ENCODE measurements at regions not wholly inside any gene's neighbourhood (a gene's known extent, or its start where the extent isn't known, plus 50 kb on each side); places are given as distances from the start of the nearest gene placed in this dataset.
A peak's percentile ranks its signal among the peaks of the same experiment; 100 is the strongest.

DNA sequence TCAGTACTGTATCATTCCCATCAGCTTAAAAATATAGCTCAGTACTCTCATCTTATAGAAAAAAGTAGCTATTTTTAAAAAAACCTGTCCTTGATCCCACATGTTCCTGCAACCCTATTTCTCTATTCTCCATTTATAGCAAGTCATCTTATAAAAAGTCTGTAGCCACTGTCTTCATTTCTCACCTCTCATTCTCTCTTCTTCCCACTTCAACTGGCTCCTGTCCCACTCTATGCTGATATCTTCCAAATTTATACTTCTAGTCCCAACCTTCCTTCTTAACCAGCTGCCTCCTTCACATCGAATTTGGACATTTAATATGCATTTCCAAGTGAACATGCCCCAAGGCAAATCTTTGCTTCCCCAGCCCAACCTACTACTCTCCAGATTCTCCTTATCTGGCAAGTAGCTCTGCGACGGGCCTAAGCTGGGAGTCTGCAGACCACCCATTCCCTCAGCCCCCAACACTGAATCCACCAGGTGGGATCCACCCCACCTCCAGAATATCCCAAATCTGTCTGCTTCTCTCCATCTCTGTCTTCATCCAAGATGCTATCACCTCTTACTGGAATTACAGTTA, 52.0 kb upstream of the TANC2 start:
- DNase-seq (ENCODE audit: low read depth), result no peak

DNA sequence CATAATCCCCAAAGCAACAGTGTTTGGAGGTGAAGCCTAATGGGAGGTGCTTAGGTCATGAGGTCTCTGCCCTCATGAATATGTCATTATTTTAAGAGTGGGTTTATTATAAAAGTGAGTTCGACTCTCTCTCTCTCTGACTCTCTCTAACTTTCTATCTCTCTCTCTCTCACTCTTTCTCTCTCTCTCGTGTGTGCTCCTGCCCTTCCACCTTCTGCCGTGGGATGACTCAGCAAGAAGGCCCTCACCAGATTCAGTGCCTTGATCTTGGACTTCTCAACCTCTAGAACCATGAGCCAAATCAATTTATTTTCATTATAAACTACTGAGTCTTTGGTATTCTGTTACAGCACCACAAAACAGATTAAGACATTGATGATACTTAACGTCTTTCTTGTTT, 53.7 kb upstream of the TANC2 start:
- DNase-seq (ENCODE audit: low read depth), result no peak

DNA sequence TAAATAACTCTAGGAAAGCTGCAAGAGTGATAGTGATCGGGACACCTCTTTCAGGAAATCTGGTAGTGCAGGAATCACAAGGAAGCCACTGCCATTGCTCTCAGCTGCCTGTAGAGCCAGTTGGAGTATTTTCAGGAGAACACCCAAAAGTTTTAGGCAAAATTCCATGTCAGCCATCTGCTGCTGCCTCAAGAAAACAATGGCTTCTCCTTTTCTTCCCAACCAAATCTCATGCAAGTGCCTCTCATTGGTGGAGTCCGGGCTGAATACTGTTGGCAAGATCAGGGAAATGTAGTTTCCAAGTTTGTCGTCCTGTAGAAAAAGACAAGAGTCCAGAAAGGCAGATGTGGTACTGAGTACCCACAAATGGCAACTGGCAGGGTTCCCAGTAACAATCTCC, 54.9 kb upstream of the TANC2 start:
- DNase-seq (ENCODE audit: low read depth), result no peak

DNA sequence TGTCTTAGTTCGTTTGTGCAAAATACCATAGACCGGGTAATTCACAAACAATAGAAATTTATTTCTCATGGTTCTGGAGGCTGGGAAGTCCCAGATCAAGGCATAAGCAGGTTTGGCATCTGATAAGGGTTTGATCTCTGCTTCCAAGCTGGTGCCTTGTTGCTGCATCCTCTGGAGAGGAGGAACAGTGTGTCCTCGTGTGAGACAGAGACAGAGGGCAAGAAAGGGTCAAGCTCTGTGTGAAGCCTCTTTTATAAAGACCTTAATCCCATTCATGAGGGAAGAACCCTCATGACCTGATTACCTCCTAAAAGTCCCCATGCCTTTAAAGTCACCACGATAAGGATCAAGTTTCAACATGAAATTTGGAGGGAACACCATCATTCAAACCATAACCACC, 55.8 kb upstream of the TANC2 start:
- DNase-seq (ENCODE audit: low read depth), result no peak

DNA sequence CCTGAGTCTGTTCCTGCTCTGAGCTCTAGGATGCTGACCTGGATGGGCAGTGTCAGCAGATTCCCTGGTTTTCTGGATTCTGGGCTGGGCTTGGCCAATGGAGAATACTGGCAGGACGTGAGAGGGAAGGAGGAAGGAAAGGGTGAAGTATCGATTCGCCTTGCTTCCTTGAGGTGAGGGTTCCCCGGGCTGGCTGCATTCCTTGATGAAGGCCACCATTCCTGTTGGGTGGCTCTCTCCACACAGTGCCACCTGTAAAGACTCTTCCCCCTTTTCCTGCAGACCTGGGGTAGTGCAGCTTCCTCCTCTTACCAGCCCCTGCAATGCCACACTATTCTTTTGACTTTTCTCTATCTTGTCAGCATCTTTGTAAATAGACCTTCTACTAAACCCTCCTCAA, 58.1 kb upstream of the TANC2 start:
- DNase-seq (ENCODE audit: low read depth), result no peak

DNA sequence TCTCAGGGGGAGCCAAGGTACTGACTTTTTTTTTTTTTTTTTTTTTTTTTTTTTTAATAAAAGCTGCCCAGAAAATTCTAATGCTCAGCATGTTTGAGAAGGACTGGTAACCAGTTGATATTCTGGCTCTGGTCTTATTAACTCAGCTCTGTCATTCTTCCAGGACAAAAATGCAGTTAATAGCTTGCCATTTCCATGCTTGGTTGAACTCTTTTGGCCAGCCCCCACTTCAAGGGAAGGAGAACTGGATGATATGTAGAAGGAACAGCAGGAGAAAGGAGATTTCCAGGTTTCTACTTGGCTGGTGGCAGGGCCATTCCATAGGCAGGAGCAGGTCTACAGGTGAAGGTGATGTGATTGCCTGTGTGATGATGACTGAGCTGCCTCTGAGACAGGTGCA, 59.2 kb upstream of the TANC2 start:
- peak; percentile 67 for DNase-seq (ENCODE audit: low read depth)

DNA sequence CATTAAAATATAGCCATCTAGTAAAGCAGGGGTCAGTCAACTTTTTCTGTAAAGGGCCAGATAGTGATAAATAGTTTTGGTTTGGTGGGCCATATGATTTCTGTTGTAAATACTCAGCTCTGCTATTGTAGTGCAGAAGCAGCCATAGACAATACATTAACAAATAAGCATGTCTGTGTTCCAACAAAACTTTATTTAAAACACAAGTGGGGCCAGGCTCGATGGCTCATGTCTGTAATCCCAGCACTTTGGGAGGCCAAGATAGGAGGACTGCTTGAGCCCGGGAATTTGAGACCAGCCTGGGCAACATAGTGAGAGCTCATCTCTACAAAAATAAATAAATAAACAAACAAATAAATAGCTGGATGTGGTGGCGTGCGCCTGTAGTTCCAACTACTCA, 60.8 kb upstream of the TANC2 start:
- DNase-seq (ENCODE audit: low read depth), result no peak

DNA sequence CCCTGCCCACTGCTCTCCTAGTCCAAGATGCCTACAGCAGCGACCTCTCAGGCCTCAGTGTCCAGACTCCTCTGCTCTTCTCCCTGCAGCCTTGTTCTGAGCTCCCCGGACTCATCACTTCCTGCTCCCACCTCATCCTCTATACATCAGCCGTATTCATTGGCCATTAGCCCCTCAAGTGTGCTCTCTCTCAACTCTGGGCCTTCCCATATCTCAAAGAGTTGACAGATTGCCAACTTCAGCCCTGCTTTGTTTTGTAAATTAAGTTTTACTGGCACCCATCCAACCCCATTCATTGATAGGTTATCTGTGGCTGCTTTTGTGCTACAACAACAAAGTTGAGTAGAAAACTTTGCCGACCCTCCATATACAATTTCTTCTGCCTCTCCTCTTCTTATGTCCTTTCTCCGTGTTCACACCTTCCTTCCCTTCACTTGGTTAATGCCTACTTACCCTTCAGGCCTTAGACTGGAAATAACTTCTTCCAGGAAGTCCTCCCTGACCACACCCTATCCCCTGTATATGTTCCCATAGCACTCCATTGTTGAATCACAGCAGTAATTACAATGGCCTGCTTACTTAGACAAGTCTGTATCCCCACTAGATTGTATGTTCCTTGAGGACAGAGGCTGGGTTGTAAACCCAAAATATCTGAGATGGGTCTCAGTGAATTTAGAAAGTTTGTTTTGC, 63.4 kb upstream of the TANC2 start:
- DNase-seq (ENCODE audit: low read depth), result no peak

DNA sequence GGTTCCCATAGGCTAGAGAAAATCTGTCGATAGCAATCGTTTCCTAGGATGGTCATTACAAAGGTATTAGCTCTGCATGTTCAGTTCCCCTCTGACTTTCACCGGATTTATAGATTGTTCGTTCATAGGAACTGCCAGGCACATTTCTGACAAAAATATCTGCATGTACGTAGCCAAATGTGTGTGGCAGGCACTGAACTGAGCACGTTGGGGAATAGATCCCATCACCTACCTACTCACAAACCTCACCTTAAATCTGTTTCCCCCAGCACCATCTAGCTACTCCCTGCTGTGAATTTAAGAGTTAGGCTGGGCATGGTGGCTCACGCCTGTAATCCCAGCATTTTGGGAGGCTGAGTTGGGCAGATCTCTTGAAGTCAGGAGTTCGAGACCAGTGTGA, 64.5 kb upstream of the TANC2 start:
- DNase-seq (ENCODE audit: low read depth), result no peak

DNA sequence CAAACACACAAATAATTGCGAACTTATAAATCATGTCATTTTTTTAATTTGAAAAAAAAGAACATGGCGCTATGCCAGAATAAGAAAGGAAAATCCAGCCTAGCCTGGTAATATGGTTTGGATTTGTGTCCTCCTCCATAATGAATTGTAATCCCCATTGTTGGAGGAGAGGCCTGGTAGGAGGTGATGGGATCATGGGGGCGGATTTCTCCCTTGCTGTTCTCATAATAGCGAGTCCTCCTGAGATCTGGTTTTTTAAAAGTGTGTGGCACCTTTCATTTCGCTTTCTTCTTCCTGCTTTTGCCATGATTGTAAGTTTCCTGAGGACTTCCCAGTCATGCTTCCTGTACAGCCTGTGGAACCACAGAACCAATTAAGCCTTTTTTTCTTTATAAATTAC, 65.9 kb upstream of the TANC2 start:
- DNase-seq (ENCODE audit: low read depth), result no peak

DNA sequence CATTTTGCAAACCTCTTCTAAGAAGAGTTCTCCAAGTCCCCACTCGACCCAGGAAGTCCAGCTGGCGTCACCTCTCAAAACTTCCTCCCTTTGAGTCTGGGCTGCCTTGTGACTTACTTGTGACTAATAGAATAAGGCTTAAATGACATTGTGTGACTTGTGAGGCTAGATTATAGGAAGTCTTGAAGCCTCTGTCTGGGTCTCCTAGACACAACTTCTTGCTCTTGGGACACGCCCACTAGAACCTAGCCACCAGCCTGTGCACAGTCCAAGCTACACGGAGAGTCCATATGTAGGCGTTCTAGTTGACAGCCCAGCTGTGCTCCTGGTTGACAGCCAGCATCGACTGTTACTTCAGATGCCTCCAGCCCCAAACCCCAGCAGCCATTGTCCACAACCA, 66.7 kb upstream of the TANC2 start:
- no peak for DNase-seq (ENCODE audit: low read depth)

DNA sequence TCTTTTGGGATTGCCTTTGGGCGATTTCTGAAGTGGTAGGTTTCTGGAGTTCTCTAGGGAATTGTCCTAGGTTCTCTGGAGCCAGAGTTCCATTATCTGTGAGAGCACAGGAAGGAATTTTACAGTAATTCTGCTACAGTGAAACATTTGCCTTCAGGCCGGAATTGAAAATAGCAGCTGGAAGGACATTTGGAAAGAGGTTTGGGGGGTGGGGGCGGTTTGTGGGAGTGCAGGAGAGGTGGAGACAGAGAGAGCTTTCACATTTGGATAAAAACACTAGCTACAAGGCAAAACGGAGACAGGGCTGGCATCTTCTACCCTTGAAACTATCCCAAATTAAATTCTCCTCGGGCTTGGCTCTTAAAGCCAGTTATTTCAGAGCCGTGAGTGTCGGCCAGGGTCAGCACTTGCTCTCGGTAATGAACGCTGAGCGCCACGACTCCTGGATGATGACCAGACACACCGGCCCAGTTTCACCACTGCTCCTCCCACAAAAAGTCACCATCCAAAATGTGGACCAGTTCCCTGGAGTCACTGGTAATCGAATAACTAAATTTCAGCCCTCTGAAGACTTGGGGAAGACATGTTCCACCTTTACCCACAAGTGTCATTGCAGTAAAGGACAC, 67.7 kb upstream of the TANC2 start:
- DNase-seq (ENCODE audit: low read depth), result no peak

DNA sequence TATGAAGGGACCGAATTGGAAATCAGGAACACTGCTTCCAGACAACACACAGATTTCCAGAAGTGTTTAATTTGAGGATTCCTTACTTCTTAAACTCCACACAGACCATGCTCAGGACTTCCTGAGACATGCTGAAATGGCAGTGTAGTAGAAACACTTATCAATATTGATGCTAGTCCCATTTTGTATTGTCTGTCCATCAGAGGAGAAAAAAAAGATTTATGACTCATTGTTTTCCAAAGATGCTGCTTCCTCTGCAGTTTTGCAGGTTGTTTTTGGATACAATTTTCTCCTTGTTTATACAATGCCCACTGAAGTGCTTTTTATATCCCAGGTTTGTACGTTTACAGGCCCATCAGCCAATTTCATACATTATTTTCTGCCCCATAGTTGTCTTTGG, 68.3 kb upstream of the TANC2 start:
- DNase-seq (ENCODE audit: low read depth), result no peak

DNA sequence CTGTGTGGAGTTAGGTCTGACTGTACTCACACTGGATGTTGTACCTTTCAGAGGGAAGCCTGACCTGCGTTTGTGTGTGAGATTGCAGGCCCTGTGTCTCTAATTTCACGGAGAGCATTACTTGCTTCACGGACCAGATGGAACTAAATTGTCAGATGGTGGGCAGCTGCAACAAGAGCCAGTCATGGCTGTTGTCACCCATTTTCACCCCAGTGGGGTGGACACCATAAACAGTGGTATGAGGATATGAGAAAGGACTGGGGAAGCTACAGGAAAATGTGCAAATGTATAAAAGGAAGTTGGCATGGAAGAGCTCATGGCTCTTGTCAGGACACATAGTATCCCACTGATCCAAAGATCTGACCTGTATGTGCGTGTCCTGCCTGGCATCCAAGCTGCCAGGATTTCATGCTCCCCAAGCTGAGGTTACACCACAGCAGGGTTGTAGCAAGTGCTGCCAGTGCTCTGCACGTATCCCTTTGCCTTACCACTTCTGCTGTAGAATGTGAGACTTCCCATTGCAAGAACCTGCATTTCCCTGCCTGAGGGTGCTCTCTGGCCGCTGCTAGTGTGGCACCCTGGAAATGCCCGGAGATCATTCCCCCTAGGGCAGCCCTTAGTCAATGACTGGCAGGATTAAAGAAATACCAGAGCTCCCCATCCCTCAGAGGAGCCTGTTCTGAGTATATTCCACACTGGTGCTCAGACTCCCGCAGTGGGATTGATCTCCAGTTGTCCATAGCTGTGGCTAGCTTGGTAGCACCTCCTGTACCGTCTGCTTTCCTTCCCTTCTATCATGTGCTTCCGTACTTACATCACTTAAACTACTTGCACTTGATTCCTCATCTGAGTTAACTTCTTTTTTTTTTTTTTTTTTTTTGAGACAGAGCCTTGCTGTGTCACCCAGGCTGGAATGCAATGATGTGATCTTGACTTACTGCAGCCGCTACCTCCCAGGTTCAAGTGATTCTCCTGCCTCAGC, 70.4 kb upstream of the TANC2 start:
- DNase-seq (ENCODE audit: low read depth), result peak; percentile 81

DNA sequence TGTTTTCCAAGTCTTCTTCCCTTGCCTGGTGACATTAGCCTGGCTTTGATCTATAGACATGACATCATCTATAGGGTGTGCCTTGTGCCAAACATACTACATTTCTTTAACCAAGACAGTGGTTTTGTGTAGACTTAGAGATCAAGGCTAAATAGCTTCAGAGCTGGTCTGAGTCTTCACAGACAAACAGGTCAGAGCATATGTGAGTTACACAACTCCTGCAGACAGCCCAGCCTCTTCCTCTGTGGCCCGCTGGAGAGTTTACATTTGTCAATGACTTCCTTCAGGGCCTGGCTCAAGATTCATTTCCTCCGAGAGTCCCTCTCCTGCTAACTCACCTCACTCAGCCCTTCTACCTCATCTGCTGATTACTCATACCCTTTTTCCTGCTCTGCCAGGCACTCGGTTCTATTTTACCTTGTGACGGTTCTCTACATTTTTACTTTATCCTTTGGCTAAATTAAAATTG, 73.1 kb upstream of the TANC2 start:
- DNase-seq (ENCODE audit: low read depth), result peak; percentile 92

DNA sequence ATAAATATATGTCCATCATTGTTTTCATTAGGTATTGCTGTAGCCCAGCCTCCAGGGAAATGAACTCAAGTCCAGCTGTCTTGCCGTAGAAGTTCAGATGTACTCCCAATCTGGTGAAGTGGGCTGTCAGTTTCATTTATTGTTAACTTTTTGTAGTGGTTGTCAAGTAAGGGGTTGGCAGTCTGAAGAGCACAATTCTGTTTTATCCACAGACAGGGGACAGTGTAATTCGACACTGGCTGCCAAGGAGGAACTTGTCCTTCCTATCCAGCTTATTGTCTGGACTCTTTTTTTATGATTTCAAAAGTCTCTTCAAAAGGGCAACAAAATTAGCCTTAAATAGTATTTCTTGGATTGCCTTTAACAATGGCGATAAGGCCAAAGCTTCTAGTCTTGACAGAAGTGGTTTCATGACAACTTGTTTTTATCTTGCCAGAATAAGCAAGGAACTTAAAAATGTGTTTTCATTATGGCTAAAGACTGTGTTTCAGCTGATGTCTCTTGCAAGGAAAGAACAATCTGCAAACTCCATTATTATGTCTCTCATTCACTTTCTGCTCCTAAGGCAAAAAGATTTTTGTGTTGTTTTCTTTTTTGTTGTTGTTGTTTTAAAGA, 73.9 kb upstream of the TANC2 start:
- DNase-seq (ENCODE audit: low read depth), result no peak

DNA sequence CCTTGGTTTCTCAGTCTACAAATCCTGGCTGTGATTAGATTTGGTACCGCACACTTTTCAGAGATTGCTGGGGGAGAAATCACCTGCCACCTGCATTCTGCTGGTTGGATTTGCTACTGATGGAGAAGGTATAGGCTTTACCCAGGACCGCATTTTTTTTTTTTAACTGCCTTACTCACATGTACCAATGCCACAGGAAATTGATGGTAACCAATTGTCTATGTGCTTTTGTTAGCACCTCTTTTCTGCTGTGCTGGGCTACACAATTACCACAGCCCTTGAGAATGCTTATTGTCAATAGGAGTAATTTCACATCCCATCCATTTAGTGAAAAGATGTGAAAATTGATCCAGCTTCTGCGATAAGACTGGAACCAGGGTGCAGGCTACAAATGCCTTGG, 74.4 kb upstream of the TANC2 start:
- no peak for DNase-seq (ENCODE audit: low read depth)

DNA sequence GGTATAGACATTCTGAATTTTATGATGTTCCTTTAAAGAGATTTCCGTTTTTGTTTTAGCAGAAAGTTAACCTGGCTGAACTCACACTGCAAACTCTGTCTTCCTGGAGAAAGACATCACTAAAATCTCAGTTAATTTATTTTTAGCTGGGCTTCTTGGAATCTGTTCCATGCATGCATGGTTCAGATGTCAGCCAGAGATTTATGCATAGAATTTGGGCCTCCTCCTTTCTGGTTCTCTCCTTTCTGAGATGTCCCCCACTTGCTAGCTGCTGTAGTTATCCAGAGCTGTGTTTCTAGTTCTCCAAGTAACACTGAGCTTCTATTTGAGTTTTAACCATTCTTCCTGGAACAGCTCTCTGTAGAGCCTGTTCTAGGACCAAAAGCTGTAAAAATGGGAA, 77.3 kb upstream of the TANC2 start:
- no peak for DNase-seq (ENCODE audit: low read depth)

DNA sequence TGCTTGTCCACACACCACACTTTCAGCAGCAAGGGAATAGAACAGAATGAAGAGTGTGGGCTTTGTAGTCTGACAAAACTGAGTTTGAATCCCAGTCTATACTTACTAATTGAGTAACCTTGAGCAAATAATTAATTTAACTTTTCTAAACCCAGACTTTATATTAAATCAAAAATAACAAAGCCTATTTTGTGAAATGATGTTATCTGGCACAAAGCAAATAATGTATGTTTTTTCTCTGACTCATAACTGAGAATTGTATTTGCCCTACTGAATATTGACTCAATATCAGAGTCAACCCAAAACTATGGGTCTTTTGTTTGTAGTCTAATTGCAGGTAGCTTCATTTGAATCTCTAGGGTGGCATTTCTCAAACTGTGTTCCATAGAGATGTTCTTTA, 77.9 kb upstream of the TANC2 start:
- no peak for DNase-seq (ENCODE audit: low read depth)

DNA sequence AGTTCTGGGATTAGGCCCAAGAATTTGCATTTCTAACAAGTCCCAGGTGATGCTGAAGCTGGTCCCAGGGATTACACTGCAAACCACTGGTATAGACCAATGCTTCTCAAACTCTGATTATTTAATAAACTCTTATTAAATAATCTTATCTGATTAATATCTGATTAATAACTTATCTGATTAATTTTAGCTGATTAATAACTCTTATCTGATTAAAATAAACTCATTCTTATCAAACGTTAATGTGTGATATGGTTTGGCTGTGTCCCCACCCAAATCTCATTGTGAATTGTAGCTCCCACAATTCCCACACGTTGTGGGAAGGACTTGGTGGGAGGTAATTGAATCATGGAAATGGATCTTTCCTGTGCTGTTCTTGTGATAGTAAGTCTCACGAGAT, 78.6 kb upstream of the TANC2 start:
- no peak for DNase-seq (ENCODE audit: low read depth)

DNA sequence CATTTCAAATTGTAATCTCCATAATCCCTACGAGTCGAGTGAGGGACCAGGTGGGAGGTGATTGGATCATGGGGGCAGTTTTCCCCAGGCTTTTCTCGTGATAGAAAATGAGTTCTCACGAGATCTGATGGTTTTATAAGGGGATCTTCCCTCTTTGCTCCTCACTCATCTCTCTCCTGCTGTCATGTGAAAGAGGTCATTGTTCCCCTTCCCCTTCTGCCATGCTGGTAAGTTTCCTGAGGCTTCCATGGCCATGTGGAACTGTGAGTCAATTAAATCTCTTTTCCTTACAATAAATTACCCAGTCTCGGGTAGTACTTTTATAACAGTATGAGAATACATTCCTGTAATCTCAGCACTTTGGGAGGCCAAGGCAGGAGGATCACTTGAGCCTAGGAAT, 76.7 kb upstream of the MARCHF10 start:
- no peak for DNase-seq (ENCODE audit: low read depth)

DNA sequence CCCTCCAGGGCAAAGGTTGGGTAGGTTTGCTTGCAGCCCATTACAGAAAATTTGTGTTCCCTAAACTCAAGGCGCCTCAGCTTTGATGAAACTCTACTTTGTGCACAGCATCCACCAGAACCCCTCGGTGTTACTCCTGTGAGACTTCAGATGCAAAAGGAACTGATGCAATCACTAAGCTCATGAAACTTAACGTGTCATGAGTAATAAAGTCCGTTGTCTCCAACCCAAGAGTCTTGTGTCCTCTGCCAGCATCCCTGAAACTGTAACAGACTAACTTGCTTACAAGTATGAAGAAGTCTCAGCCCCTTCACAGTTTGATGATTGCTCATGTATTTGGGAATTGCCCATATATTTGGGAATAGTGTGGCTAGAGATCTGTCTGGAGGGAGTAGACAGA, 74.8 kb upstream of the MARCHF10 start:
- no peak for DNase-seq (ENCODE audit: low read depth)
